ENCODE measurements at regions not wholly inside any gene's neighbourhood (a gene's known extent, or its start where the extent isn't known, plus 50 kb on each side); places are given as distances from the start of the nearest gene placed in this dataset.
"Not testable (repeated sequence)": the region's sequence is repeated elsewhere in the genome, so short reads cannot be mapped to it uniquely, and the experiment has no call there.

DNA sequence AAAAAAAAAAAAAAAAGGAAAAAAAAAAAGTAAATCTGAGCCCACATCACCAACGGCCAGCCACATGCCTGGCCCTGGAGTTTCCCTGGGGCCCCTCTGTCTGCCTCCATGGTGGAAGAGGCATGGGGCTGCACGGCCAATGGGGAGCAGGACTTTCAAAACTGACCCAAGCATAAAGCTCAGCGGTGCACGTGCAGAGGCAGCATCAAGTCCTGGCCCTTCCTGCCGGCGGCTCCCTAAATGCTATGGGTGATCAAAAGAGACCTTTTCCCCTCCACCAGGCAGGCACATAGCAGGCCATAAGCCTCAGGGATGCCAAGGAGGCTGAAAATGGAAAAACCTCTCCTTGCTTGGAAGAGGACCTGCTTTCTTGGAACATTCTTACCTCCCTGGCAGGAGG is 94.3 kb downstream of the OAT start:
- no peak for DNase-seq

DNA sequence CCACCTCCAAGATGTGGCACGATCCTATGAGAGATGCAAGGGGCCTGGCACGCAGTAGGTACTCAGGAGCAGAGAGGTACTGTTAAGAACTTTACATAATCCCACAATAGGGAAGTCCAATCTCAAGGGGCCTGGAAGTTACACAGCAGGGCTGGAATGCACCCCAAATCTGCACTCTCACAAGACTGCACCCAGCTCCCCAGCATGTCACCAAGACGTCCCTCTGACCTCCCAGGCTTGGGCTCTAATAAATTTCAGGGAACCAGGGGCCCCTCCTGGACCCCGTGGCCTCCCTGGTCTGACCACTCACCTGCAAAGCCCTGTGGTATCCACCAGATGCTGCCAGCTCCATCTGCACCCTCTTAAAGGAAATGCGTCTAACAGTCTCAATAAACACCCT is 94.9 kb downstream of the OAT start:
- DNase-seq: no peak

DNA sequence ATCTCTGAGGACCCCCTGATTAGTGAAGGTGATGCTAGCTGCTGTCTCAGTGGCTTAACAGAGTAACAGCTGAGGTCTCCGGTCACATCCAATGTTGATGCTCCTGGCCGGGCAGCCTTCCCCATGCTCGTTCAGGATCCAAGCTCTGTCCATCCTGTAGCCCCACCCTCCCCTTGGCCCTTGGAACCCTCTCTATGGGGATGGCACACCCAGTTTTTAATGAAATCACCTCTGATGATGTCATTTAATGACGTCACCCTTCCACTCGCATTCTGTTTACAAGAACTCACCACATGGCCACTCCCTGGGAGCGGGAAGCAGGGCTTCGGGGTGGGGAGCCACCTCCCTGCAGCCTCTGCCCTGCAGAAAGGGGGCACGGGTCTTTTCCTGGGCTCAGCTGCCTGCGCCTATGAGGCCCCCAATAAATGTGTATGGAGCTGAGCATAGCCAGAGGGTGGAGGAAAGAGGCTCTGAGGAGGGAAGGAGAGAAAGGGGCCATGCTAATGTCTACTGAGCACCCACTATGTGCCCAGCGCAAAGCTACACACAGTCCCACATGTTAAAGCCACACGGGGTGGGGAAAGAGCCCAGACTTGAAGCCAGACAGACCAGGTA is 95.5 kb downstream of the OAT start:
- DNase-seq: no peak

DNA sequence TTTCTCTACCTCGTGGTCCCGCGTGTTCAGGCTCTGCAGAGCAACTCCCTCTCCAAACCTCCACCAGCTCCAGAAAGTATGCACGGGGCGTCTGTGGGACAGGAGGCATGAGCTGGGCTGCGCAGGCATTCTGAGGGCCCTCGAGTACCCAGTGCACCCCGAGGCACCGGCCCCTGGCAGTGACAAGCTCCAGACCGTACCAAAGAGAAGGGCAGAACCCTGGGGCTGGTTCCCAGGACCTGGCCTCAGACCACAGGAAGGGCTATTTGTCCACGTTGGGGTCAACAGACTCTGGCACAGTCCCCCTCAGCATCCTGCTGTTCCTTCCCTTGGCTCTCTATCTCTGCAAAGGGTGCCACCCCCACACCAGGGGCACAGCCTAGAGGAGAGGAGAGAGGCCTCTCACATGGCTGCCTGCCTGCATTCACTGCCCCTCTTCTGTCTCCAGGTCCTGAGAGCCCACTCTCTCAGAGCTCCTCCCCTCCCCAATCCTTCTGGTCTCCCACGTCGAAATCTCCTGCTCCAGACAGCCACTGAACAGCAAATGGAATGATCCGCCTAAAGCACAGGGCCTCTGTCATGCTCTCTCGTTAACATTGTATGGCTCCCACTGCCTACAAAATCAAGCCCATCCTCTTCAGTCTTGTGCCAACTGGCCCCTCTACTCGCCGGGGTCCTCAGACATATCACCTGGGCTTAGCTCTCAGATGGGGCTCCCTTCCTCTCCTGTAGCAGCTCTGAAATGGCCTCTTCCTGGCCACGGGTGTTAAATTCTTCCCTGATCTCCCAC is 96.3 kb downstream of the OAT start:
- no peak for DNase-seq

DNA sequence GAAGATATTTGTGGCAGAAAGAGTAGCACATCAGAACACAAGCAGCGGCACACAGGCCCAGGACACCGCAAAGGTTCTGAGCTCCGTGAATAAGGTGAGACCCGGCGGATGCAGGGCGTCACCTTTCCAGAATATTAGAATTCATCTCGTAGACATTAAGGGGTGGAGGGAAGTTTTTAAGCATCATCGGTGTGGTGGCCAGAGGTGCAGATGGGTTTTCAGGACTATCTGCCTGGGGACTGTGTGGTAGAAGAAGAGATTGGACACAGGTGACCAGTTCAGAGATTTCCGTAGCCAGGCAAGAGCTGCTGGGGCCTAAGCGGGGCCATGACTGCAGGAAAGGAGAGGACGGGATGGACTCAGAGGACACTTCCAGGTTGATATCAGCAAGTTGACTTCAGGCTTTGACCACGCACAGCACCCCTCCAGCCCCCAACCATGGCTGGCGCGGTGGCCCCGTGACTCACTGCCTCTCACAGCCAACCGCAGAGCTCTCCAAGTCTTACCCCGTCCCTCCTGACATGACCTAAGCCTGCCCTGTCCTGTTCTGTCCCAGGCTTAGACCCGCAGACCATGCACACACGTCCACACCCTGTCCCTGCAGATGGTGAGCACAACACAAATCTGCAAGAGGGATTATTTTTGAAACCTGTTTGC is 97.2 kb downstream of the OAT start:
- DNase-seq: no peak

DNA sequence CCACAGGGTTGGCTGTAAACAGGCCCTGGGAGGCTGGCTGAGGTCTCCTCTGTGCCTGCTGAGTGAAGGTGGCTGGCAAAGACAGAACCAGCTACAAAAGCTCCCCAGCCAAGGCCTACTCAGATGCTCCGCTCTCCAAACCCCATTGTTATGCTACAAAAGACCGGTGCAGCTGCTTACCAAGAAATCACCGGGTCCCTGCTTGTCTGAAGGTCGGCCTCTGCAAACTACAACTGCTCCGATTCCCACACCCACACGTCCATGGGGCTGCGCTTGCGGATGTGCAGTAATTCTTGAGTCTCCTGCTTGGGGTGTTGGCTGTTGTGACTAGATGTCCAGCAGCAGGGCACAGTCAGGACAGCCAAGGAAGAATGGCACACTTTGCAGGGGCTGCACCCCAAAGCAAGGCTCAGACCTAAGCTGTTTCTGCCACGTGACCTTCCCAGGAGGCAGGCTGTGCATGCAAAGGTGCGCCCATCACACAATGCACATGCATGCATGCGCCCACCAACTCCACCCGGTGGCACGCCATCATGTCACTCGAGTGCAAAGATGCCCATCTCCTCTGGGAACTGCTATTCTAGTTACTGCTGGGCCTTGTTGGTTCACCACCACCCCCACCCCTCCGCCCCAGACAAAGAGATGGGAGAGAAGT is 97.8 kb downstream of the OAT start:
- no peak for DNase-seq

DNA sequence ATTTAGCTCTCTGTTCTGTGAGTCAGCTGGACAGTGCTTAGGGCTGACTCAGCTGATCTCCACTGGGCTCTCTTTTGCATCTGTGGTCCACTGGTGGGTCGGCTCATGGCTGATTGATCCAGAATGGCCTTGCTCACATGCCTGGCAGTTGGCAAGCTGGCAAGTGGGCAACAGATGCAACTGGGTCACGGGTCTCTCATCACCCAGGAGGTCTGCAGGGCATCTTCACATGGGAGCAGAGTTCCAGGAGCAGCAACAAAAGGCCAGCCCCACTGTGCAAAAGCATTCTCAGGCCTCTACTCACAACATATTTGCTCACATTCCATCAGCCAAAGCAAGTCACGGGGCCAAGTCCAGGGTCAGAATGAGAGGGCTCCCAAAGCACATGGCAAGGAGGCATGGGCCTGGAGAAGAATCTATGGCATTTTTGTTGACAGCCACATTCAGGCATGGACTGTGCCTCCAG is 98.8 kb downstream of the OAT start:
- DNase-seq: no peak

DNA sequence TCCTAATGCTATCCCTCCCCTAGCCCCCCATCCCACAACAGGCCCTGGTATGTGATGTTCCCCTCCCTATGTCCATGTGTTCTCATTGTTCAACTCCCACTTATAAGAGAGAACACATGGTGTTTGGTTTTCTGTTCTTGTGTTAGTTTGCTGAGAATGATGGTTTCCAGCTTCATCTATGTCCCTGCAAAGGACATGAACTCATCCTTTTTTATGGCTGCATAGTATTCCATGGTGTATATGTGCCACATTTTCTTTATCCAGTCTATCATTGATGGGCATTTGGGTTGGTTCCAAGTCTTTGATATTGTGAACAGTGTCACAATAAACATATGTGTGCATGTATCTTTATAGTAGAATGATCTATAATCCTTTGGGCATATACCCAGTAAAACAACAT is 99.2 kb downstream of the OAT start:
- not testable (repeated sequence) for DNase-seq

DNA sequence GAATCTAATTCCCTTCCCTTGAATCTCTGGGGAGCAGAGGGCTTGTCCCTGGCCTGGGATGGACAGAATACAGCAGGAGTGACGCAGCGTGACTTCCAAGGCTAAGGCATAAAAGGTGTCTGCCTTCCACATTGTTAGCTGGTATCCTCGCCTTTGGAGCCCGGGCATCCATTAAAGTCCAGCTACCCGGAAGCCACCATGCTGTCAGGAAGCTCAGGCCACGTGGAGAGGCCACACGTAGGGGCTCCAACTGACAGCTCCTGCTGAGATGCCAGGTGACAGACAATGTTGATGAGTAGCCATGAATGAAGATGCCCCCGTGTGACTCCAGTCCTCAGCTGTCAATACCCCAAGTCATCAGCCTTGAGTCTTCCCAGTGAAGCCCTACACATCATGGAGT is 99.9 kb downstream of the OAT start:
- no peak for DNase-seq

DNA sequence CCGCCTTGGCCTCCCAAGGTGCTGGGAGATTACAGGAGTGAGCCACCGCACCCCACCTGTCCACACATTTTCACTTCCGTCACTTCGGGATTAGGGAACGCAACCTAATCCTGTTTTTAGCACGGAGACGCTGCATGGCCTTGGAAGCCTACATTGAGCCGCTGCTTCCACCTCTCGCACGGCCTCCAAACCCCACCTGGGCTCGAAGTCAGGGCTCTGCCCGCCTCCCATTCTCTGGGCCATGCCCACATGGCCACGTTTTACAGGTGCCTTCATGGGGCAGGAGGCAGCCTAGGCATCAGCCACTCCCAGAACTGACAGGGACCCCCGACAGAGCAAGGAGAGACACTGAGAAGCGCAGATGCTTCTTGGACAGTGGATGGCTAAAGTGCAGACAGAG is 100.6 kb downstream of the OAT start:
- no peak for DNase-seq

DNA sequence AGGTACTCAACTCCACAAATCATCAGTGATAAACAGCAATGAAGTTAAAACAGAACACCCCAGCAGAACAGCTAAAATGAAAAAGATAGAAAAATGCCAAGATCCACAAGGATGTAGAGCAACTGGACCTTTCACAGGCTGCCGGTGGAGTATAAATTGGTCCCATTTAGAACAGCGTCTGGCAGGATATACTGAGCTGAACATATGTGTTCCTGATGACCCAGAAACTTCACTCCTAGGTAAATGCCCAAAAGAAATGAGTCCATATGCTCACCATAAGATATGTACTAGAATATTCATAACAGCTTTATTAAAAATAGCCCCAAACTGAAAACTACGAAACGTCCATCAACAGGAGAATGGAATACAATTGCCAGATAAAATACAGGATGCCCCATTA is 102.4 kb downstream of the OAT start:
- no peak for DNase-seq

DNA sequence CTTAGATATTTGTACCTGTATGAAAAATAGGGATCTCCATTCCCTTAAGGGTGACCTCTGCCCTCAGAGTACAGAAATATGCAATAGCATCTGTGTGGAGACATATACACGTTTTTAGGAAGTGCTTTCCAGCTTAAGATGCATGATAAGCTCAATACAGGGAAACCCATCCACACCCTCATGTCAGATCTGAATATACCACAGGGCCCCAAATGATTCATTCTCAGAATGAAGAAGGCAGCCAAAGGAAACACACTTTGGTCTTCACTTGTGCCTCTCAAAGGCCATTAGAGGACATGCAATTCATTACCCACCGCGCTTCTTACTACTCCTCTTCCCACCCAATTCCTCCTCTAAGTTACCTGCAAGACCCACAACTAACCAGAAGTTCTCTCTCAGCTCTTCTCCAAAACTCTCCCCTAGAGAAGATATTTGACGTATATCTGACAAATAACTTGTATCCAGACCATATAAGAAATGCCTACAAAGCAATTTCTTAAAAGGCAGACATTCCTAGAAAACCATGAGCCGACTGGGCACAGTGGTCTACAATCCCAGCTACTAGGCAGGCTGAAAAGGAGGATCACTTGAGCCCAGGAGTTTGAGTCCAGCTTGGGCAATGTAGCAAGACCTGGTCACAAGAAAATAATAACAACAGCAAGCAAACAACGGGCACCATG is 103.0 kb downstream of the OAT start:
- no peak for DNase-seq

DNA sequence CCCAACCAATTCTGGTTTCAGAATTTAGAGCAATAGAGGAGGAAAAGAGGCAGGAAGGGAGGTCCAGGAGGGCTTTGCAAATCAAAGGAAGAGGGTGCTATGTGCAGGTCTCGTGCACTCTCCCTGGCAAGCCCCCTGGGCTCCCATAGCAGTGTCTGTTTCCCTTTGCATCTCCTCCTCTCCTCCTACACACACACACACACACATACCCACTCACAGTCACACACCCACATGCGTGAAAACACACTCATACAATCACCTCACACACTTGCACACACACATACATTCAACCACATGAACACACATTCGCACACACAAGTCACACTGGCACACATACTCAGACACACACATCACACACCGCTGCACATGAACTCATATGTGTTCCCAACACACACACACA is 105.3 kb downstream of the OAT start:
- no peak for DNase-seq

DNA sequence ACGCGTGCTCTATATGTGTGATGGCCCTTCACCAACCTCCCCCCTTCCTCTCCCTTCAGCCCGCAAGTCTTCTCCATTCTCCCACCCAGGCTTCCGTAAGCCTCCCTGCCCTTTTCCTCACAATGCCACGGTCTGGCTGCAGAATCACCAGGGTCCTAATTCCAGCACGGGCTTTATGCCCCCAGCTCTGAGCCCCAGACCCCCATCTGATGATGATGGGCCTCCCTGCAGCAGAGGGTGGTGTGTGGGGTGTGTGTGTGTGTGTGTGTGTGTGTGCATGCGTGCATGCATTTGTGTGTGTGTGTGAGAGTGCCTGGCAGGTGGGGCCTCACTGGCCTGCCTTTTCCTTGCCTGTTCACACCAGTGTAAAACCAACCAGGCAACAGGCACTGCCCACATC is 109.9 kb downstream of the OAT start:
- no peak for DNase-seq

DNA sequence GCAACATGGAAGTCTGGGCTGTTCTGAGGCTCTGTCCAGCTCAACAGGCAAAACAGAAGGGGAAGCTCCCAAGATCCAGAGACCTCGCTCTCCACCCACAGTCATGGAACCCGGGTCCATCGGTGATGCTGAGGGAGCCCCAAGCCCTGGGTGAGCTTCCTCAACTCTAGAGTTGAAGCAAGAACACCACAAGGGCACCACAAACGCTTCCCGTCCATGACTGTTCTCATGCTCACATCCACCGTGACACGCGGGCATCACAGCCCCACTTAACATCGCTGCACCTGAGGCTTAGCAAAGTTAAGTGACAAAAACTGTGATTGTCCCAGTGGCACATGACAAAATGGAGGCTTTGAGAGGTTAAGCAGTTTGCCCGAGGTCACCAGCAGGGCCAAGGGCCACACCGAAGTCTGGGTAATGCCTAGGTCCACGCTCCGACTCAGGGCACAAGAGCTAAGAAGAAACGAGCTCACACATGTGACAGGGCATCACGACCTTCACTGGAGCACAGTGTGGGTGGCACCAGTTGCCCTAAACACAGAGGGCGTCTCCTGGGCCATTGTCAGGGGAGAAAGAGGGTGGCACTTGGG is 110.6 kb downstream of the OAT start:
- DNase-seq: no peak

DNA sequence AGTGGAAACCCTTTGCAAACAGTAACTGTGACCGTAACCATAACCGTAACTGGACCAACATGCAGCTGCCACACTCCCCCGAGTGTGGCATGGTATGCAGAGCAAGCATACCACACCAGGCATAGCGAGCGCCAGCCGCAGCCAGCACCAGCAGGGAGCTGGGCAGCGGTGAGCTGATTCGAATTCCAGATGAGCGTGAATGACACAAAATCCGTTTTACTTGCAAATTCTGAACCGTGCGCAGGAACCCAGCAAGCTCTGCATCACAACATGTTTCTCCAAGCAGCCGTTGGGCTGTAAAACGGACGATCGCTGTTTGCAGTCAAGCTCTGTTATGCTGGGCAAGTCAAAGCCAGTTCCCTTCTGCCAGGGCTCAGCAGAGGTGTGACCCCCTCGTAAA is 111.1 kb downstream of the OAT start:
- DNase-seq: no peak

DNA sequence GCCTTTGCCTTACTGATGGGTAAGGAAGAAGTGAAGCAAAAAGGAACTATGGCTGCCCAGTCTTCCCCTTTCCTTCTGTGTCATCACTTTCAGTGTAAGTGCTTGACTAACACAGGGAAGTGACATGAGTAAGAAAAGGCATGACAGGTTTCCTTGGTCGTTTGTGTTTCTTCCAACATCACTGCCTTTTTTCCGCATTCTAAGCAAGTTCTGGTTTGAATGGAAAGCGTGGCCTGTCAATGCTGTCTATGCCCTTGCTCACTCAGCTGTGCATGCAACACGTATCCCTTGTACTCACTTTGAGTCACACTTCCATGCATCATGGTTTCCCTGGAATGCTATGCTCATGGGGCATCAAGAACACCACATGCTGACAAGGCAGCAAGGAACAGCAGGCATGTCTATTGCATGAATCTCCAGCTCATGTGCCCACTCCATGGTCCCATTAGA is 111.8 kb downstream of the OAT start:
- no peak for DNase-seq

DNA sequence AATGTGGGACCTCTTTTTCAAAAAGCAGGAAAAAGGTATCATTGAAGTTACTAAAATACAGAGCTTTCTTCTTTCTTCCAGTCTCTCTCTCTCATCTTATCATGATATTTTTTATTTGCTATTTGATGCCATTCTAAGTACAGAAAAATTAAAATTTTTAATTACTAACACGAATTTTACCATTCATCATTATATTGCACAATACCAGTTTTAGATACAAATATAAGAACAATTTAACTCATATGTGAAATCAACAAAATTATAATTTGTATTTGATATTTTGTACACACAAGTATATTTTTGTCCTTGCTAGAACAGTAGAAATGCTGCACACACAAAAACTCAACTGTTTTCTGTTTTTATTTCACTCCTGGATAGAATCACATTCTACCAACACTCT is 112.2 kb downstream of the OAT start:
- DNase-seq: no peak

DNA sequence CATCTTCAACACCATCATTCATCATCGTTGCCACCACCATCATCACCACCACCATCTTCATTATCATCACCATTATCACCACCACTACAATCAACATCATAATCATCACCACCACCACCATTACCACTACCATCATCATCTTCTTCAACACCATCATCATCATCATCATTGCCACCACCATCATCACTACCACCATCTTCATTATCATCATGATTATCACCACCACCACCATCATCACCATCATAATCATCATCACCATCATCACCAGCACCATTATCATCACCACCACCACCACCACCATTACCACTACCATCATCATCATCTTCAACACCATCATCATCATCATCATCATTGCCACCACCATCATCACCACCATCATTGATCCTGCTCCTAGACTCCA is 112.7 kb downstream of the OAT start:
- no peak for DNase-seq

DNA sequence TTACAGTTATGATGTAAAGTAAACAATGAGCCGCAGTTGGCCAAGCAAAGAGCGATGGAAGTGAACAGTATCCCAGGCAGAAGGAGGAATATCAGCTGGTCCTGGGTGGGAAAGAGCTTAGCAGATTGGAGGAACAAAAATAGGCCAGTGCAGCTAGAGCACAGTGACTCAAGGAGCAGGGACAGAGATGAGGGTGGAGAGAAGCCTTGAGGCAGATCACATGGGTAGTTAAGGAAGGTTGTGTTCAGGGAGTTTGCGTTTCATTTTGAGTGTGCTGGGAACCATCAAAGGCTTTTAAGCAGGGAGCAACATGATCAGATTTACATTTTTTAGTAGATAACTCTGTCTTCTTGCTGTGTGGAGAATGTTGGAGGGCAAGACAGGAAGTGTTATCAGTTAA is 113.6 kb downstream of the OAT start:
- no peak for DNase-seq

DNA sequence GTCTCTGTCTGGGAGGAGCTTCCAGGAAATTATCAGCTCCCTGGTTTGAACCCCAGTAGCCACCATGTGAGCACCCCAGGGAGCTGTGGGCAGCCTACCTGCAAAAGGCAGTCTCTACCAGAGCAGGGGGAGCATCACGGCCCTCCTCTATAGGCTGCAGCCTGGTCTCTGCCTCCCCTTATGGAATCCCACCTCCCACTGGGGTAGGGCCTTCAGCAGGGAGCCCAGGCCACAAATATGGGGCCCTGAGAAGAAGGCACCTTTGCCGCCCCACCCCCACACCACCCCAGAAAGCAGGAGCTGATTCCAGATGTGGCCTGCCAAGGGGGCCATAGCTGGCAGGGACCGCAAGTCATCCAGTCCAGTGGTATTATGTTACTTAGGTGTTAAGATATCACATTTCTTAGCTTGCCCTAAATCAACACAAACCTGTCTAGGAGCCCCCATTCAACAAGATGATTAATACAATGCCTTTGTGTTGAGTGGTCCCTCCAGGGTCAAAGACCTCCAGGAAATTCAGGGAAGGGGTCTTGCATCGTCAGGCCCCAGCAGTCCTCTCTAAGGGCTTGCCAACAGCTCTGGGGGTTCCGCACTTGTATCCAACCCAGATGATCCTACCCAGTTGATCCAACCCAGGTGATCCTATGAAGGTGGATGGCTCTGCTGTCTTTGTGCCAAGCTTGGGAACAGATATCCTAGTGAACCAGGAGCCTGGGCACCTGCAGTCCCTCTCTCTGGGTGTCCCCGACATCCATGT is 114.9 kb downstream of the OAT start:
- DNase-seq: no peak

DNA sequence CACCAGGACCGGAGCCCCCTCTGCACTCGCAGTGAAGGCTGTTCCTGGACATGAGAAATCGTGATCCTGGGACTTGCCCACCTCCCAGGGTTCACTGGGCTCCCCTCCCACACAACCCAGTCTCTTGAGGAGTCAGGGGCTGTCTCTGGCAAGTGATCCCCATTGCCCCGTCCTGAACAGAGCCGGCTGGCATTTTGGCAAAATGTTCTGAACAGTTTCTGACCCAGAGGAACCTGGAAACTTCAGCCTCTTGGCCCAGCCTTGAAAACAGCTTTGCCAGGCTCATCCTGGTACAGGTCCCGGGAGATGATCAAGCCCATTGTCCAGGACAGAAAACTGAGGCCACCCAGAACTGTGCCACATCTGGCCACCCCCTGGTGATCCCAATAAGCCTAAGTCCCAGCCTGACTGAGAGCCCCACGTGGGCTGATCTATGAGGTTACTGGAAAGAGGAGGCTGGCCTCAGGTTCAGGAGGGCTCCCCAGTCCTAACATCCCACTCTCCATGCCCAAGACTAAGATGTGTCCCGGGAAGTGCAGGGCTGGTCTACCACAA is 115.7 kb downstream of the OAT start:
- no peak for DNase-seq
